GM12878 (cell line): ENCODE measurements at regions not wholly inside any gene's neighbourhood (a gene's known extent, or its start where the extent isn't known, plus 50 kb on each side); places are given as distances from the start of the nearest gene placed in this dataset.

Experiments
- ATAC-seq: fragments of 200-7000 bp; cut with Tn5 transposase; 3 replicates; pipeline ENCODE4 v1.9.1; 2020; ENCODE audit warnings: mild to moderate bottlenecking, moderate library complexity
- BruUV-seq: library from RNA; stranded (reverse); fragments of 400-500 nt; replicated peaks from 2 replicates; lab custom pipeline; 2021; lab: Mats Ljungman, UMichigan
- CTCF ChIA-PET: fragments of 300-600 bp; sonication (Branson Sonifier 250); formaldehyde crosslinking; extraction: SDS; loops from one replicate; lab custom pipeline; 2021; ENCODE audit warnings: inconsistent platforms; lab: Yijun Ruan, JAX
- POLR2A ChIA-PET: fragments of 350-600 bp; formaldehyde crosslinking; extraction: SDS; loops from one replicate; lab custom pipeline; 2021; ENCODE audit warnings: inconsistent platforms; lab: Charles Lee
- RAD21 ChIA-PET: fragments of 300-600 bp; sonication (Branson Sonifier 250); formaldehyde crosslinking; loops from one replicate; lab custom pipeline; 2023; ENCODE audit warnings: antibody characterized with exemption; ENCODE audit not compliant: unreplicated experiment; lab: Charles Lee
- SMC1A ChIA-PET: fragments of 300-600 bp; sonication (Branson Sonifier 250); formaldehyde crosslinking; loops from one replicate; lab custom pipeline; 2023; ENCODE audit not compliant: unreplicated experiment, uncharacterized antibody; lab: Charles Lee
- DNase-seq: peaks from one replicate; pipeline ENCODE4 v3.0.0-alpha.2; 2011; ENCODE audit warnings: low read depth, low spot score
- FAIRE-seq: peaks from 3 replicates; lab custom pipeline; 2011; peaks lifted over from hg19 to GRCh38; lab: Jason Lieb, UNC
- H2AFZ ChIP-seq: 2 replicates; pipeline ENCODE4 v1.6.0; 2011; ENCODE audit warnings: low read depth, low read length, control low read depth; ENCODE audit not compliant: control insufficient read depth
- H3K27ac ChIP-seq: 2 replicates; pipeline ENCODE4 v1.5.1; 2011; ENCODE audit warnings: control low read depth; ENCODE audit not compliant: control insufficient read depth, insufficient read depth
- H3K27me3 ChIP-seq, 2 experiments: replicated peaks in 1 of 2; 2 replicates each; pipeline versions ENCODE4 v1.6.0 to v1.6.1; 2011; ENCODE audit warnings: low read length in 1 of 2; ENCODE audit not compliant: control insufficient read depth in 2 of 2, insufficient read depth in 2 of 2
- H3K36me3 ChIP-seq, 2 experiments: 2 replicates each; pipeline ENCODE4 v1.5.1; 2011; ENCODE audit warnings: low read length in 1 of 2; ENCODE audit not compliant: control insufficient read depth in 2 of 2, insufficient read depth in 2 of 2
- H3K4me1 ChIP-seq: 2 replicates; pipeline ENCODE4 v1.6.1; 2011; ENCODE audit warnings: mild to moderate bottlenecking, low read length, moderate library complexity, mixed read lengths; ENCODE audit not compliant: control insufficient read depth, insufficient read depth
- H3K4me2 ChIP-seq: 2 replicates; pipeline ENCODE4 v1.6.0; 2011; ENCODE audit warnings: control low read depth; ENCODE audit not compliant: control insufficient read depth, insufficient read depth
- H3K4me3 ChIP-seq: fragments of 200-600 bp; sonication (generic); 2 replicates; pipeline ENCODE4 v1.5.1; 2016
- H3K79me2 ChIP-seq: 2 replicates; pipeline ENCODE4 v1.6.0; 2011; ENCODE audit warnings: low read length; ENCODE audit not compliant: control insufficient read depth, insufficient read depth
- H3K9ac ChIP-seq: 2 replicates; pipeline ENCODE4 v1.8.0; 2011; ENCODE audit warnings: low read length, control low read depth, mixed read lengths; ENCODE audit not compliant: control insufficient read depth, insufficient read depth
- H3K9me3 ChIP-seq: replicated peaks from 3 replicates; pipeline ENCODE4 v1.5.1; 2011; ENCODE audit warnings: mild to moderate bottlenecking, low read length; ENCODE audit not compliant: control insufficient read depth, insufficient read depth
- H4K20me1 ChIP-seq: 2 replicates; pipeline ENCODE4 v1.6.0; 2011; ENCODE audit not compliant: control insufficient read depth, insufficient read depth
- BHLHE40 ChIP-seq, 2 experiments: fragments of 450-650 bp in 1 of 2; IDR thresholded peaks; 2 replicates each; pipeline ENCODE4 v1.6.1; 2011 to 2017; ENCODE audit warnings: low read depth in 2 of 2, borderline replicate concordance in 1 of 2, improper control_type of control experiment in 1 of 2, low read length in 1 of 2, mild to moderate bottlenecking in 1 of 2
- BMI1 ChIP-seq: fragments of 450-650 bp; IDR thresholded peaks from 2 replicates; pipeline ENCODE4 v1.6.1; 2016; ENCODE audit warnings: mild to moderate bottlenecking, moderate library complexity, borderline replicate concordance
- BRCA1 ChIP-seq: IDR thresholded peaks from 2 replicates; pipeline ENCODE4 v1.6.1; 2011; ENCODE audit warnings: low read depth, low read length, improper control_type of control experiment
- ESRRA ChIP-seq: IDR thresholded peaks from 2 replicates; pipeline ENCODE4 v1.6.1; 2012; ENCODE audit warnings: mild to moderate bottlenecking, low read length, improper control_type of control experiment
- JUND ChIP-seq: IDR thresholded peaks from 2 replicates; pipeline ENCODE4 v1.6.1; 2012; ENCODE audit warnings: low read depth, mild to moderate bottlenecking, low read length, improper control_type of control experiment, moderate library complexity
- MXI1 ChIP-seq: fragments of 150-350 bp; IDR thresholded peaks from 2 replicates; pipeline ENCODE4 v1.6.1; 2011; ENCODE audit warnings: low read depth, mild to moderate bottlenecking, inconsistent platforms, low read length, improper control_type of control experiment
- MYB ChIP-seq: fragments of 150-350 bp; IDR thresholded peaks from 2 replicates; pipeline ENCODE4 v1.6.1; 2014; ENCODE audit warnings: mild to moderate bottlenecking, low read depth, low read length, borderline replicate concordance
- NFIC ChIP-seq: IDR thresholded peaks from 2 replicates; pipeline ENCODE4 v1.6.1; 2012; ENCODE audit warnings: low read depth, mild to moderate bottlenecking, inconsistent platforms, low read length, moderate library complexity
- NR2F1 ChIP-seq: fragments of 450-650 bp; conservative IDR thresholded peaks from 2 replicates; pipeline ENCODE4 v1.6.1; 2017; ENCODE audit warnings: mild to moderate bottlenecking
- NRF1 ChIP-seq: conservative IDR thresholded peaks from 2 replicates; pipeline ENCODE4 v1.6.1; 2011; ENCODE audit warnings: mild to moderate bottlenecking, low read depth, low read length, improper control_type of control experiment
- RBBP5 ChIP-seq: fragments of 200-600 bp; sonication (generic); conservative IDR thresholded peaks from 2 replicates; pipeline ENCODE4 v1.6.1; 2016
- SIN3A ChIP-seq: IDR thresholded peaks from 2 replicates; pipeline ENCODE4 v1.6.1; 2012; ENCODE audit warnings: low read depth, low read length, improper control_type of control experiment
- SIX5 ChIP-seq: IDR thresholded peaks from 2 replicates; pipeline ENCODE4 v1.6.1; 2011; ENCODE audit warnings: mild to moderate bottlenecking, low read depth, low read length, moderate library complexity; ENCODE audit not compliant: severe bottlenecking
- SREBF2 ChIP-seq: IDR thresholded peaks from 2 replicates; pipeline ENCODE4 v1.6.1; 2012; ENCODE audit warnings: mild to moderate bottlenecking, low read length
- STAT3 ChIP-seq: IDR thresholded peaks from 2 replicates; pipeline ENCODE4 v1.6.1; 2011; ENCODE audit warnings: low read depth, low read length, improper control_type of control experiment
- SUPT20H ChIP-seq: IDR thresholded peaks from 2 replicates; pipeline ENCODE4 v1.6.1; 2011; ENCODE audit warnings: low read depth, mild to moderate bottlenecking, low read length, moderate library complexity, borderline replicate concordance; ENCODE audit not compliant: control insufficient read depth
- TCF12 ChIP-seq: IDR thresholded peaks from 2 replicates; pipeline ENCODE4 v1.6.1; 2011; ENCODE audit warnings: low read depth, mild to moderate bottlenecking, low read length
- ZNF207 ChIP-seq: fragments of 450-650 bp; IDR thresholded peaks from 2 replicates; pipeline ENCODE4 v1.6.1; 2014; ENCODE audit warnings: antibody characterized with exemption, mild to moderate bottlenecking, borderline replicate concordance
- ZSCAN29 ChIP-seq: fragments of 450-650 bp; IDR thresholded peaks from 2 replicates; pipeline ENCODE4 v1.6.1; 2017; ENCODE audit warnings: mild to moderate bottlenecking, moderate library complexity
- WGBS: methylation state at CpG from one replicate; pipeline ENCODE4 v1.1.6; 2016; ENCODE audit warnings: low lambda C conversion rate; ENCODE audit not compliant: insufficient replicate concordance, insufficient coverage; ENCODE audit errors: missing lambda C conversion rate; 5-methylcytosine and 5-hydroxymethylcytosine counted together
- in situ Hi-C: fragments of 300-500 bp; cut with MboI; formaldehyde crosslinking; loops from 9 replicates; pipeline ENCODE4 v1.14.3; 2018; ENCODE audit warnings: mixed read lengths
- intact Hi-C: fragments of 100-400 bp; cut with micrococcal nuclease; formaldehyde crosslinking; loops from one replicate; pipeline ENCODE4 v1.14.2; 2022; ENCODE audit not compliant: unreplicated experiment

DNA sequence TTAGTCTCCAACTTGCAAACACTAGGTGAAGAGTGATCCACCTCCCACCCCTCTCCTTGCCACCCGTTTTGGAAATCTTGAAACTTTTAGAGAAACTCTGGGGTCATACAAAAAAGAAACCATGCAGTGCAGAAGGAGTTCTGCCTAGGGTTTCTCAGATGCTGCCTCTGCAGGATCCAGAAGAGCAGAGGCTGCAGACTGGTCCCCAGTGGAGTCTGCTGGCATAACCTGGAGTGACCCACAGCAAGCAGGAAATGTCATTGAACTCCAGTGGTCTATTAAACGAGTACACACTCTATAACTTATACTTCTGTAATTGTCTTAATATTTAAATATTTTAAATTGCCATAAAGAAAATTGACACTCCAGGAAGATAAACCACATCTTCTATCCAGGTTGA lies 280.7 kb upstream of the NT5E start:
- Histone ChIP-seq H3K4me1 (no peaks in the 10 kb centered on the region), H3K4me3 (no peak overlapping the region), H4K20me1 (no peaks in the 10 kb centered on the region), H3K27ac (no peak overlapping the region), H3K4me2 (no peak overlapping the region), H3K36me3 (no peaks in the 10 kb centered on the region), H3K27me3 (no peaks in the 10 kb centered on the region), H3K9ac (no peak overlapping the region), H3K9me3 (no peaks in the 10 kb centered on the region), H3K79me2 (no peaks in the 10 kb centered on the region), H2AFZ (no peak overlapping the region)
- no peak for TF ChIP-seq TCF12
- no peak for TF ChIP-seq SIN3A
- TF ChIP-seq STAT3, result no peak
- TF ChIP-seq RBBP5, result no peak
- no peak for DNase-seq
- ATAC-seq, result no peak
- FAIRE-seq, result no peak
- ChIA-PET POLR2A (no interaction called here), SMC1A (no interaction called here), CTCF (no interaction called here), RAD21 (interaction anchor here (0.6 kb wide), 1 partner anchor 203 kb away, joined by 4 read pairs; no protein-coding TSS in a partner anchor)
- in situ Hi-C loops (no loop called here), intact Hi-C loops (no loop called here)
- 0% methylated on average over 2 of the region's 2 CpGs for WGBS
- BruUV-seq, result no TSS peak

DNA sequence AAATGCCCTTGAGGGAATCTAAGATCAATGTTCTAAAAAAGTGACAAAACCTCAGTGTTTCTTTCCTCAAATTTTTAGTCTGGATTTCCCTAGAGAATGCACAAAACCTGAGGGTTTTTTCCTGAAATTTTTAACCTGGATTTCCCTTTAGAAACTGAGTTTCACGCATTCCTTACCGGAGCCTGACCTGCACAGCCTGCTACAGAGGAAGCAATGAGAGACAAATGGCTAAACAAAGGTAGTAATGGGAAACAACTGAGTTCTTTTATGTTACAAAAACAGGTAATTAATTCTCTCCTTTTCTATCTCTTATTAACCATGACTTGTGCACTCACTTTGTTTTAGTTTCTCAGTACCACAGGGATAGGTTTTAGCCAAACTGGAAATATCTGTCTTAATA lies 281.7 kb upstream of the NT5E start:
- Histone ChIP-seq H3K79me2 (no peaks in the 10 kb centered on the region), H3K27ac (no peak overlapping the region), H3K4me2 (no peak overlapping the region), H3K36me3 (no peaks in the 10 kb centered on the region), H3K4me1 (no peaks in the 10 kb centered on the region), H3K4me3 (no peak overlapping the region), H4K20me1 (no peaks in the 10 kb centered on the region), H3K27me3 (no peaks in the 10 kb centered on the region), H3K9me3 (no peaks in the 10 kb centered on the region), H2AFZ (no peak overlapping the region), H3K9ac (no peak overlapping the region)
- ChIA-PET SMC1A (no interaction called here), CTCF (no interaction called here), POLR2A (no interaction called here), RAD21 (no interaction called here)
- no peak for TF ChIP-seq NR2F1
- TF ChIP-seq BRCA1, result no peak
- no peak for TF ChIP-seq ZNF207
- TF ChIP-seq SIX5, result no peak
- no peak for TF ChIP-seq SIN3A
- no peak for TF ChIP-seq NRF1
- TF ChIP-seq NFIC, result no peak
- TF ChIP-seq BMI1, result no peak
- no peak for TF ChIP-seq MYB
- TF ChIP-seq ZSCAN29, result no peak
- TF ChIP-seq MXI1, result no peak
- TF ChIP-seq SREBF2, result no peak
- TF ChIP-seq ESRRA, result no peak
- TF ChIP-seq JUND, result no peak
- TF ChIP-seq RBBP5, result no peak
- no peak for TF ChIP-seq SUPT20H
- TF ChIP-seq BHLHE40 (IDR thresholded peaks at IDR 0.05; ENCODE audit: borderline replicate concordance in 1 of 2, low read depth in 2 of 2, low read length in 1 of 2), result no peak
- FAIRE-seq (no peak), DNase-seq (no peak), ATAC-seq (no peak)
- in situ Hi-C loops (no loop called here), intact Hi-C loops (no loop called here)
- no TSS peak for BruUV-seq
- 31% methylated on average over 2 of the region's 2 CpGs for WGBS
